Prostate gland (tissue), 2 donors: ENCODE measurements at regions not wholly inside any gene's neighbourhood (a gene's known extent, or its start where the extent isn't known, plus 50 kb on each side); places are given as distances from the start of the nearest gene placed in this dataset.

Experiments used
- POLR2A ChIP-seq: fragments of 450-650 bp; IDR thresholded peaks from one replicate; pipeline ENCODE4 v1.6.1; 2016; ENCODE audit warnings: antibody characterized with exemption, mild to moderate bottlenecking
- POLR2AphosphoS5 ChIP-seq: sonication (generic); formaldehyde crosslinking; IDR thresholded peaks from one replicate; pipeline ENCODE4 v1.6.1; 2017; ENCODE audit warnings: antibody characterized with exemption
- TF ChIP-seq, protein P1 (sequence below), 4 experiments: fragments of 200-600 bp in 2 of 4; fragments of 450-650 bp in 2 of 4; sonication (generic) in 2 of 4; IDR thresholded peaks; 1 replicate in 3 of 4; 2 replicates in 1 of 4; pipeline ENCODE4 v1.5.1; 2016 to 2019; ENCODE audit warnings: antibody characterized with exemption in 4 of 4, mild to moderate bottlenecking in 2 of 4, moderate library complexity in 2 of 4

DNA sequence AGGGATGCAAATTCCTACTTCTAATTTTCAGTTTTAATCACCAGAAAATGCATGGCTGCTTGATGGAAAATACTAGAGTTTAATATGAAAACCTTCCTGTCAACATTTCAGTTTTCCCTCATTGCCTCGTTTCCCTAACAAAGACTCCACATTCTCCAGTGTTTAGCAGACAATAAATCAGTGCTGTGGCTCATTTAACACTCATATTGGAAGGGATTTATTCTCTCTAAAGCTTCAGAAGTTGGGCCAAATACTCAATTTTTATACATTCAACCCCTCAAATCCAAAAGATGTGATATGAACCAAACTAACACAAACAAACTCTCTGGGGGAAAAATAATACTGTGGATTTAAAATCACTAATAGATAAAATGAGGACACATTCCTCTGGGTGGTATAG, 482.5 kb downstream of the FLRT2 start:
- TF ChIP-seq POLR2A: no peak
- TF ChIP-seq, protein P1, sequence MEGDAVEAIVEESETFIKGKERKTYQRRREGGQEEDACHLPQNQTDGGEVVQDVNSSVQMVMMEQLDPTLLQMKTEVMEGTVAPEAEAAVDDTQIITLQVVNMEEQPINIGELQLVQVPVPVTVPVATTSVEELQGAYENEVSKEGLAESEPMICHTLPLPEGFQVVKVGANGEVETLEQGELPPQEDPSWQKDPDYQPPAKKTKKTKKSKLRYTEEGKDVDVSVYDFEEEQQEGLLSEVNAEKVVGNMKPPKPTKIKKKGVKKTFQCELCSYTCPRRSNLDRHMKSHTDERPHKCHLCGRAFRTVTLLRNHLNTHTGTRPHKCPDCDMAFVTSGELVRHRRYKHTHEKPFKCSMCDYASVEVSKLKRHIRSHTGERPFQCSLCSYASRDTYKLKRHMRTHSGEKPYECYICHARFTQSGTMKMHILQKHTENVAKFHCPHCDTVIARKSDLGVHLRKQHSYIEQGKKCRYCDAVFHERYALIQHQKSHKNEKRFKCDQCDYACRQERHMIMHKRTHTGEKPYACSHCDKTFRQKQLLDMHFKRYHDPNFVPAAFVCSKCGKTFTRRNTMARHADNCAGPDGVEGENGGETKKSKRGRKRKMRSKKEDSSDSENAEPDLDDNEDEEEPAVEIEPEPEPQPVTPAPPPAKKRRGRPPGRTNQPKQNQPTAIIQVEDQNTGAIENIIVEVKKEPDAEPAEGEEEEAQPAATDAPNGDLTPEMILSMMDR (IDR thresholded peaks at IDR 0.05): no peak
- TF ChIP-seq POLR2AphosphoS5: no peak
